Panc1 (cell line): ENCODE measurements at regions not wholly inside any gene's neighbourhood (a gene's known extent, or its start where the extent isn't known, plus 50 kb on each side); places are given as distances from the start of the nearest gene placed in this dataset.

Source experiments
- ATAC-seq: fragments of 200-7000 bp; cut with Tn5 transposase; 2 replicates; pipeline ENCODE4 v1.9.1; 2020; ENCODE audit warnings: mild to moderate bottlenecking, moderate library complexity
- BruUV-seq: library from RNA; stranded (reverse); fragments of 400-500 nt; replicated peaks from 2 replicates; lab custom pipeline; 2021; lab: Mats Ljungman, UMichigan
- CTCF ChIA-PET: fragments of 300-600 bp; sonication (Branson Sonifier 250); formaldehyde crosslinking; loops from one replicate; lab custom pipeline; 2022; ENCODE audit warnings: antibody characterized with exemption; lab: Charles Lee
- POLR2A ChIA-PET: fragments of 300-600 bp; sonication (Branson Sonifier 250); formaldehyde crosslinking; loops from one replicate; lab custom pipeline; 2022; ENCODE audit warnings: antibody characterized with exemption; lab: Charles Lee
- DNase-seq: peaks from one replicate; pipeline ENCODE4 v3.0.0-alpha.2; 2010; ENCODE audit warnings: low read depth, low spot score
- H3K27ac ChIP-seq: 2 replicates; pipeline ENCODE4 v1.5.1; 2011; ENCODE audit warnings: mild to moderate bottlenecking, low read length, inconsistent platforms
- H3K27me3 ChIP-seq: fragments of 200-500 bp; sonication (Bioruptor generic); 2 replicates; pipeline ENCODE4 v1.6.0; 2014; ENCODE audit warnings: low read length, inconsistent platforms; ENCODE audit not compliant: control insufficient read depth, insufficient read depth
- H3K36me3 ChIP-seq: fragments of 200-500 bp; sonication (Bioruptor generic); 2 replicates; pipeline ENCODE4 v1.5.1; 2014; ENCODE audit warnings: inconsistent platforms, mild to moderate bottlenecking, low read length, moderate library complexity; ENCODE audit not compliant: control insufficient read depth, insufficient read depth
- H3K4me1 ChIP-seq: 2 replicates; pipeline ENCODE4 v1.5.1; 2011; ENCODE audit warnings: inconsistent platforms, mild to moderate bottlenecking, low read length, moderate library complexity; ENCODE audit not compliant: control insufficient read depth, insufficient read depth
- H3K4me3 ChIP-seq, 2 experiments: 2 replicates each; pipeline ENCODE4 v1.5.1; 2011 to 2012; ENCODE audit warnings: low read depth in 2 of 2, low read length in 2 of 2, mild to moderate bottlenecking in 2 of 2, inconsistent platforms in 1 of 2, moderate library complexity in 1 of 2
- H3K9me3 ChIP-seq: fragments of 200-500 bp; sonication (Bioruptor generic); 2 replicates; pipeline ENCODE4 v1.5.1; 2014; ENCODE audit warnings: low read depth, mild to moderate bottlenecking, inconsistent platforms, low read length, moderate library complexity; ENCODE audit not compliant: control insufficient read depth, insufficient read depth
- POLR2AphosphoS5 ChIP-seq: IDR thresholded peaks from 2 replicates; pipeline ENCODE4 v1.6.1; 2012; ENCODE audit warnings: mild to moderate bottlenecking, low read depth, low read length, moderate library complexity
- SIN3A ChIP-seq: IDR thresholded peaks from 2 replicates; pipeline ENCODE4 v1.6.1; 2012; ENCODE audit warnings: low read depth, mild to moderate bottlenecking, low read length, moderate library complexity, borderline replicate concordance; ENCODE audit not compliant: insufficient read depth
- TCF7L2 ChIP-seq: IDR thresholded peaks from 2 replicates; pipeline ENCODE4 v1.6.1; 2011; ENCODE audit warnings: mild to moderate bottlenecking, low read depth, low read length, inconsistent platforms
- in situ Hi-C: cut with HindIII; loops from 2 replicates; pipeline ENCODE4 v1.10.0; 2016; ENCODE audit warnings: low sequenced_read_pairs, low pct_unique_long_range_greater_than_20kb
- intact Hi-C: fragments of 100-400 bp; cut with micrococcal nuclease; formaldehyde crosslinking; loops from one replicate; pipeline ENCODE4 v1.10.0; 2022; ENCODE audit not compliant: unreplicated experiment
- TF ChIP-seq, protein P1 (sequence below), 2 experiments: IDR thresholded peaks; 2 replicates each; pipeline ENCODE4 v1.6.1; 2011 to 2012; ENCODE audit warnings: low read depth in 2 of 2, control low read depth in 1 of 2, low read length in 1 of 2, mild to moderate bottlenecking in 1 of 2, moderate library complexity in 1 of 2; ENCODE audit not compliant: insufficient read depth in 1 of 2
- TF ChIP-seq, protein P2 (sequence below): fragments of 450-650 bp; IDR thresholded peaks from 2 replicates; pipeline ENCODE4 v1.5.1; 2017; ENCODE audit warnings: mild to moderate bottlenecking

DNA sequence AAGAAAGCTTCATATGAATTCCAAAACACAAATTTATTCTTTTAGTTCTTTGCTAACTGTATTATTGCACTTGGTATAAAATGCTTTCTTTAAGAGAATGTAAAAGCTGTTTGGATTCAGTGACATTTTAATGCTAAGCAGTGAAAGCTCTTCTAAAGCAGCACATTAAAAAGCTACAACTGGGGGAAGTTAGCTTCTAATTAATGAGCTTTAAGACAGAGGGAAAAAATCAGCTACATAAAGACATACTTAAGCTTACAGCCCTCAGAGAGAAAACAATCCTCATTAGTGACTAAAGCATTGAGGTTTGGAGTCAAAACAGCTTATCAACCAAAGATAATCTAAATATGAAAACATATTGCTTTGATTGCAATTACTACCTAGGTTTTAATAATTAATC, 1222.2 kb upstream of the SPRY2 start:
- in situ Hi-C loops = no loop called here
- H3K9me3 ChIP-seq = no peaks in the 10 kb centered on the region
- no peak overlapping the region for H3K4me3 ChIP-seq
- BruUV-seq = no TSS peak
- TF ChIP-seq, protein P1, sequence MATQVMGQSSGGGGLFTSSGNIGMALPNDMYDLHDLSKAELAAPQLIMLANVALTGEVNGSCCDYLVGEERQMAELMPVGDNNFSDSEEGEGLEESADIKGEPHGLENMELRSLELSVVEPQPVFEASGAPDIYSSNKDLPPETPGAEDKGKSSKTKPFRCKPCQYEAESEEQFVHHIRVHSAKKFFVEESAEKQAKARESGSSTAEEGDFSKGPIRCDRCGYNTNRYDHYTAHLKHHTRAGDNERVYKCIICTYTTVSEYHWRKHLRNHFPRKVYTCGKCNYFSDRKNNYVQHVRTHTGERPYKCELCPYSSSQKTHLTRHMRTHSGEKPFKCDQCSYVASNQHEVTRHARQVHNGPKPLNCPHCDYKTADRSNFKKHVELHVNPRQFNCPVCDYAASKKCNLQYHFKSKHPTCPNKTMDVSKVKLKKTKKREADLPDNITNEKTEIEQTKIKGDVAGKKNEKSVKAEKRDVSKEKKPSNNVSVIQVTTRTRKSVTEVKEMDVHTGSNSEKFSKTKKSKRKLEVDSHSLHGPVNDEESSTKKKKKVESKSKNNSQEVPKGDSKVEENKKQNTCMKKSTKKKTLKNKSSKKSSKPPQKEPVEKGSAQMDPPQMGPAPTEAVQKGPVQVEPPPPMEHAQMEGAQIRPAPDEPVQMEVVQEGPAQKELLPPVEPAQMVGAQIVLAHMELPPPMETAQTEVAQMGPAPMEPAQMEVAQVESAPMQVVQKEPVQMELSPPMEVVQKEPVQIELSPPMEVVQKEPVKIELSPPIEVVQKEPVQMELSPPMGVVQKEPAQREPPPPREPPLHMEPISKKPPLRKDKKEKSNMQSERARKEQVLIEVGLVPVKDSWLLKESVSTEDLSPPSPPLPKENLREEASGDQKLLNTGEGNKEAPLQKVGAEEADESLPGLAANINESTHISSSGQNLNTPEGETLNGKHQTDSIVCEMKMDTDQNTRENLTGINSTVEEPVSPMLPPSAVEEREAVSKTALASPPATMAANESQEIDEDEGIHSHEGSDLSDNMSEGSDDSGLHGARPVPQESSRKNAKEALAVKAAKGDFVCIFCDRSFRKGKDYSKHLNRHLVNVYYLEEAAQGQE (IDR thresholded peaks at IDR 0.05; ENCODE audit: insufficient read depth in 1 of 2, low read depth in 2 of 2, low read length in 1 of 2) = no peak
- no peak for TF ChIP-seq POLR2AphosphoS5
- TF ChIP-seq TCF7L2 = no peak
- no peak for TF ChIP-seq SIN3A
- TF ChIP-seq, protein P2, sequence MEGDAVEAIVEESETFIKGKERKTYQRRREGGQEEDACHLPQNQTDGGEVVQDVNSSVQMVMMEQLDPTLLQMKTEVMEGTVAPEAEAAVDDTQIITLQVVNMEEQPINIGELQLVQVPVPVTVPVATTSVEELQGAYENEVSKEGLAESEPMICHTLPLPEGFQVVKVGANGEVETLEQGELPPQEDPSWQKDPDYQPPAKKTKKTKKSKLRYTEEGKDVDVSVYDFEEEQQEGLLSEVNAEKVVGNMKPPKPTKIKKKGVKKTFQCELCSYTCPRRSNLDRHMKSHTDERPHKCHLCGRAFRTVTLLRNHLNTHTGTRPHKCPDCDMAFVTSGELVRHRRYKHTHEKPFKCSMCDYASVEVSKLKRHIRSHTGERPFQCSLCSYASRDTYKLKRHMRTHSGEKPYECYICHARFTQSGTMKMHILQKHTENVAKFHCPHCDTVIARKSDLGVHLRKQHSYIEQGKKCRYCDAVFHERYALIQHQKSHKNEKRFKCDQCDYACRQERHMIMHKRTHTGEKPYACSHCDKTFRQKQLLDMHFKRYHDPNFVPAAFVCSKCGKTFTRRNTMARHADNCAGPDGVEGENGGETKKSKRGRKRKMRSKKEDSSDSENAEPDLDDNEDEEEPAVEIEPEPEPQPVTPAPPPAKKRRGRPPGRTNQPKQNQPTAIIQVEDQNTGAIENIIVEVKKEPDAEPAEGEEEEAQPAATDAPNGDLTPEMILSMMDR = no peak
- DNase-seq = no peak
- CTCF ChIA-PET = no interaction called here
- H3K4me1 ChIP-seq = no peaks in the 10 kb centered on the region
- no peak overlapping the region for H3K27ac ChIP-seq
- POLR2A ChIA-PET = no interaction called here
- no peaks in the 10 kb centered on the region for H3K27me3 ChIP-seq
- intact Hi-C loops = no loop called here
- H3K36me3 ChIP-seq = no peaks in the 10 kb centered on the region
- ATAC-seq = no peak

DNA sequence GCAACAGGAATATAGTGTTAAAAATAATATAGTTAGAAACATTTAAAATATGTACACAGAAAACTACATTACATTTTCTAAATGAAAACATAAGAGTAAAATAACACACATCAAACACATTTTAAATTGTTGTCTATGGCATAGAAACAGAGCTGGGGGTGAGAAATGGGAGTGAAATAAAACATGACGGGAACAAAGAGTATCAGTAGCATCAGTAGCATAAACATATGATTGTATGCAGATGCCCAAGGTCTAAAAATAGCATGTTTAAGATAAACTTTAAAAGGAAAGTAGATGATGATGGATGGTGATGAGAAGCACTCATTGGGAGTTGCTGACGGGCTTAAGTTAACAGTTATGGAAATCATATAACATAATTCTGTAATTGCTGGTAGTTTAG, 1221.7 kb upstream of the SPRY2 start:
- H3K4me1 ChIP-seq = no peaks in the 10 kb centered on the region
- no peak overlapping the region for H3K27ac ChIP-seq
- no peaks in the 10 kb centered on the region for H3K36me3 ChIP-seq
- no peaks in the 10 kb centered on the region for H3K27me3 ChIP-seq
- no peak overlapping the region for H3K4me3 ChIP-seq
- DNase-seq (no peak), ATAC-seq (no peak)
- no peaks in the 10 kb centered on the region for H3K9me3 ChIP-seq
- BruUV-seq = no TSS peak
- intact Hi-C loops = no loop called here
- CTCF ChIA-PET = no interaction called here
- in situ Hi-C loops = no loop called here
- POLR2A ChIA-PET = no interaction called here
- no peak for TF ChIP-seq TCF7L2
- no peak for TF ChIP-seq POLR2AphosphoS5
- TF ChIP-seq, protein P2 = no peak
- TF ChIP-seq SIN3A = no peak
- TF ChIP-seq, protein P1 (IDR thresholded peaks at IDR 0.05; ENCODE audit: insufficient read depth in 1 of 2, low read depth in 2 of 2, low read length in 1 of 2) = no peak
